ENCODE measurements at regions not wholly inside any gene's neighbourhood (a gene's known extent, or its start where the extent isn't known, plus 50 kb on each side); places are given as distances from the start of the nearest gene placed in this dataset.

DNA sequence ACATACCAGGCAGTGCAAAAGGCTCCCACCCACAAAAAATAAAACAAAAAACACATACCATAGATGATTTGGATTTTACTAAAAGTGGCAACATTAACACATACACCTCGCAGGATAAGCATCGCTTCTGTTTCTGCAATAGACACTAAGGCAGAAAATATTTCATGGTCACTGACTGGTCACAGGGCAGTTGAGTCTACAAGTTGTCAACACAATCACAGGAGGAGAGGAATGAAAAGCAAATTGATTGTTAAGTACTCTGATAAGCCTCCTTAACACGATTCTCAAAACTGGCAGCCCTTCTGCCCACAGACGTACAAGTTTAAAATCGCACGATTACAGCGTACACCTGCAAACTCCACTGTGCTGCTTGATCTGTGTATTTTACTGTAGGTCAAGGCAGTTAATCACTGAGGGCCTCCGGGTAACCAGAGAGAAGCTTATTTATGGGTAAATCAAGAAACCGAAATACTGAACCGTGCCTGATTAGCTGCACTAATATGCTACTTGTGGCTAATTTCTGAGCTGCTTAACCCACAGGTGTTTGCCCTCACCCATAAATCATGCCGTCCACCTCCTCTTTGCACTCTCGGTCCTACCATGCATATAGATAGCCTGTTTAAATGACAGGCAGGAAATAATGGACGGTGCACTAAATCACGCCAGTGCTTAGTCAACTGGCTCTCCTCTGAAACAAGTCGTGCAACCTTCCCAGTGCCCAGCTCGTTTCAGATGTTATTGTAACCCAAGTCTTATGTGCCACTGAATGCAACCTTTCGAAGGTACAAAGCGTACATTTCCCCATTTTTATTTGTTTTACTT lies 659.4 kb upstream of the ADAMTS16 start:
- TF ChIP-seq, protein P1, sequence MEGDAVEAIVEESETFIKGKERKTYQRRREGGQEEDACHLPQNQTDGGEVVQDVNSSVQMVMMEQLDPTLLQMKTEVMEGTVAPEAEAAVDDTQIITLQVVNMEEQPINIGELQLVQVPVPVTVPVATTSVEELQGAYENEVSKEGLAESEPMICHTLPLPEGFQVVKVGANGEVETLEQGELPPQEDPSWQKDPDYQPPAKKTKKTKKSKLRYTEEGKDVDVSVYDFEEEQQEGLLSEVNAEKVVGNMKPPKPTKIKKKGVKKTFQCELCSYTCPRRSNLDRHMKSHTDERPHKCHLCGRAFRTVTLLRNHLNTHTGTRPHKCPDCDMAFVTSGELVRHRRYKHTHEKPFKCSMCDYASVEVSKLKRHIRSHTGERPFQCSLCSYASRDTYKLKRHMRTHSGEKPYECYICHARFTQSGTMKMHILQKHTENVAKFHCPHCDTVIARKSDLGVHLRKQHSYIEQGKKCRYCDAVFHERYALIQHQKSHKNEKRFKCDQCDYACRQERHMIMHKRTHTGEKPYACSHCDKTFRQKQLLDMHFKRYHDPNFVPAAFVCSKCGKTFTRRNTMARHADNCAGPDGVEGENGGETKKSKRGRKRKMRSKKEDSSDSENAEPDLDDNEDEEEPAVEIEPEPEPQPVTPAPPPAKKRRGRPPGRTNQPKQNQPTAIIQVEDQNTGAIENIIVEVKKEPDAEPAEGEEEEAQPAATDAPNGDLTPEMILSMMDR (IDR thresholded peaks at IDR 0.05), result no peak
- TF ChIP-seq EZH2 (IDR thresholded peaks at IDR 0.05; ENCODE audit: borderline replicate concordance, insufficient read depth, low read depth, low read length, poor library complexity, severe bottlenecking), result no peak
